G401 (cell line): ENCODE measurements at regions not wholly inside any gene's neighbourhood (a gene's known extent, or its start where the extent isn't known, plus 50 kb on each side); places are given as distances from the start of the nearest gene placed in this dataset.

Experiments used
- DNase-seq: peaks from one replicate; pipeline ENCODE4 v3.0.0-alpha.2; 2015; ENCODE audit warnings: low spot score
- in situ Hi-C: cut with HindIII; loops from 2 replicates; pipeline ENCODE4 v1.10.0; 2016; ENCODE audit warnings: low sequenced_read_pairs, mixed read lengths

DNA sequence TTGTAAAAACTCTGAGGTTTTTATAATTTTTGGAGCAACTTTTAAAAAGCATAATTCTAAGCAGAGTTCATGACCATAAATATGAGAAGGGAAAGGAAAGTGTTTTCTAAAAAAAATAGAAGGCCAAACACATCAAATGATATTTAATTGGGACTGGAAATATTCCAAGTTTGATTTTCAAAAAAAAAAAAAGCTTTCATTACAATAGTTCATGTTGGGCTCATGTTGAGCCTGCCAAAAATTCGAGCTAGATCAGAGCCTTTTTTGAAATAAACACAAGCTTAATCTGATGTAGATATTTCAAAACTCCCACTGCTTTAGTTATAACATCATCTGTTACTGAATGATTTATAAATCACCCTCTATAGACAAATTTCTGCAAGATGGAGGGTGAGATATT, 163.4 kb upstream of the DEFB112 start:
- no peak for DNase-seq
- in situ Hi-C loops = no loop called here

DNA sequence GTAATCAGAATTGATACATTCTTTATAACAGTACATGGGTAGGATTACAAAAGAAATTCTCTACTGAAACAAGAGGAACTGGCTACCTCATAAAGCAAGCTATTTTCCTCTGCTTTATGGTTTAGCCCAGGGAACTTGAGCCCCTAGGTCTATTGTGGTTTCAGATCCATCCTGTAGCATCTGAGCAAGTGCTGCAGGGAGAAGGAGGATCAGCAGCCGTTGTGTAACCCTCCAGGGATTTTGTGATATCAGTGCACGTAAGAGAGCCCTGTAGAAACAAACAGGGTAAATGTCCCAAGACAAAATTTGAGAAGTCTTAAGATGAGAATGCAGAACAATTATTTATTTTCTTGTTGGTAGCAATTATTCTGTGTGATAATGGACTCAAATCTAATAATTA, 165.2 kb upstream of the DEFB112 start:
- no peak for DNase-seq
- in situ Hi-C loops = no loop called here

DNA sequence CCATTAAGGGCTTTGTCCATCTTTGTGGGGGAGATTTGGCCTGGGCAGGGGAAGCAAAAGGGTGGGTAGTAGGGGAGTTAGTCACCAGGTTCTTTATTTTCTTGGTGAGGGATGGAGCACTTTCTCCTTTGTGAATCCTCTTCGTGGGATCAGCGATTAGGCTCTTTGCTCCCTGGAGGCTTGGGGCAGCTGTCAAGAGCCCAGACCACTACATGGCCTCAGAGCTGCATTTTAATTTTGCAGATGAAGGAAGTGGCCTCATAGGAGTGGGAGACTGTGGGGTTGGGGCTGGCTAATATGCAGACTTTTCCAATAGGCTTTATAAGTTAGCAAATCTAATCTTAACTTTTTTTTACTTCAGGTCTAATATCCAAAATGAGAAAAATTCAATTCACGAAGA, 168.1 kb upstream of the DEFB112 start:
- in situ Hi-C loops = no loop called here

DNA sequence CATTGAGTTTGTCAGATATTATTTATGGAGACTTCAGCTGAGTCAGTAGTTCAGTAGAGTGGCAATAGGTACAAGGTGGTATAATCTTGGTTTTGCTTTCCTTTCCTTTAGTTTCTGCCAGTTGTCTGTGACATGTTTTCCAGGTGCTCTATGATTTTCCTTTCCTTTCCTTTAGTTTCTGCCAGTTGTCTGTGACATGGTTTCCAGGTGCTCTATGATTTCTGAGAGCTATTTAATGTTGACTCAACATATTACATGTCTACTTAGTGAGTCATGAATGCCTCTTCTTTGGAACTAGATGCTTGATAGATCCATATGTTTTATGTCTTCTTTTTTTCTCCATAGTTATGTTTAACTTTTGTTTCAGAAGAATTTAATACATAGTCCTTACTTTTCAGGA, 186.4 kb upstream of the DEFB112 start:
- DNase-seq = no peak
- in situ Hi-C loops = no loop called here

More for the DNA sequence above, 168.1 kb upstream of the DEFB112 start:
- no peak for DNase-seq

DNA sequence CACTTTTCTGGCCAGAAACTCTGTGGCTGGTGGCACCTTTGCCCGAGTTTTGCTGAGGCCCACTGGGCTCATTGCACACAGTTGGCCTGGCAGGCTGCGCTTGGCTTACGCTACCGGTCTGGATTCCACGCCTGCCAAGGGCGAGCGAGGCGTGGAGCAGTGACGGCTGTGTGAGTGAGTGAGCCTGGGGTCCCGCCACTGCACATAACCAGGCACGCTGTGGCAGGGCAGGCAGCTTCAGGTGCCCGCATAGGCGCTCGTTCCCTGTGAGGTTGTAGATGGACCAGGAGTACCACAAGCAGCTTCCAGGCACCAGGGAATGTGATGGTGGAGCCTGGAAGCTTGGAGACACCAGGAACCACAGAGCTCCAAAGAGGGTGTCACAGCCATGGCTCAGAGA, 190.1 kb upstream of the DEFB112 start:
- in situ Hi-C loops = no loop called here
- no peak for DNase-seq

DNA sequence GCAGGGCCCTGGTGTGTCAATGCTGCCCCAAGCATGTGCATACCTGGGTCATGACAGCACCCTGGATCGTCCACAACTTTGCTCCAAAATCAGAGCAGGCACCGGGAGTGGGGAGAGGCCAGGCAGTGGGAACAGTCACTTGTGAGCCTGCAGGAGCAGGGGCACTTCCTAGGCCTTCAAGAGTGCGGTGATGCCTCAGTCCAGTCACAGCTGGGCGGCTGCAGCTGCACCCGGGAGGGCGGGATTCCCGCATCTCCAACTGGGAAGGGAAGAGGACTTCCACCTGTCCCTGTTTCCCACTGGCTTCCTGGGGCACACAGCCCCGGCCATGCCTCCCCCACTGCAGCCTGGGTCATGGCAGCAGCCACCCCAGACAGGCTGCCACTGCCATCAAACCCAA, 191.3 kb upstream of the DEFB112 start:
- in situ Hi-C loops = no loop called here
- DNase-seq = no peak

DNA sequence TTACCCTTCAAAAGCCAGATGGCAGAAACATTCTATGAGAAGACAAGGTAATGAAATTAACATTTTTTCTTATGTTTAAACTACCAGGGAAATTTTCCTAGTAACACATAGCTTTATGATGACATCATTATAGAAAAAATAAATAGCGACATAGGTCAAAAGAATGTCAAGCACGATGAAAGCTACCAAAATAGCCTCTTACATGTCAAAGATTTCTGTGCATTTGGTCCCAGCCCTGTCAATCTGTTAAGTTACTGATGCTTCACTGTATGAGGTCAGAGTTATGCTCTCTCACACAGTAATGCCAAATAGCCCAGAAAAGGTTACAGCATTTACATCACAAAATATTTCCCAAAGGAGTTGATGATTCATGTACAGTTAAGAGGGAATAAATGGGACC, 199.8 kb upstream of the DEFB112 start:
- in situ Hi-C loops = no loop called here
- no peak for DNase-seq

DNA sequence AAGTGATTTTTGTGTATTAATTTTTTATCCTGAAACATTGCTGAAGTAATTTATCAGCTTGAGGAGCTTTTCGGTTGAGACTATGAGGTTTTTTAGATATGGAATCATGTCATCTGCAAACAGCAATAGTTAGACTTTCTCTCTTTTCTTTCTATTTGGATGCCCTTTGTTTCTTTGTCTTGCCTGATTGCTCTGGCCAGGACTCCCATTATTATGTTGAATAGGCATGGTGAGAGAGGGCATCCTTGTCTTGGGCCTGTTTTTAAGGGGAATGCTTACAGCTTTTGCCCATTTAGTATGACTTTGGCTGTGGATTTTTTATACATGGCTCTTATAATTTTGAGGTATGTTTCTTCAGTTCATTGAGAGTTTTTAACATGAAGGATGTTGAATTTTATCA, 207.6 kb upstream of the DEFB112 start:
- in situ Hi-C loops = no loop called here
- DNase-seq = no peak

DNA sequence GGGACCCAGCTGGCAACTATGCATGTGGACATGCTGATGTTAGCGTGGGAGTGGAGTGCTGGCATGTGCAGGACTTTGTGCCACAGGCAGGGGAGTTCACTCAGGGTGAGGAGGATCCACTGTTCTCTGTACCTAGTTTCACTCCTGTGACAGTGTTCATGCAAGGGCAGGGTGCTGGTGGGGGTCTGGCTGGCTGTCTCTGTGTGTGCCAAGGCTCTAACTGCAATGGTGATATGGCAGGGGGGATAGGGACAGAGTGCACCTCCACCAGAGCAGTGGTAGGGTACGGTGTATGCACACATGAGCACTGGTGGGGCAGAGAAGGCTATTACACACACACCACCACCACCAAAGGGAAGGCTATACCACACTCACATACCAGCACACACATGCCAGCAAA, 210.2 kb upstream of the DEFB112 start:
- in situ Hi-C loops = no loop called here
- DNase-seq = no peak

DNA sequence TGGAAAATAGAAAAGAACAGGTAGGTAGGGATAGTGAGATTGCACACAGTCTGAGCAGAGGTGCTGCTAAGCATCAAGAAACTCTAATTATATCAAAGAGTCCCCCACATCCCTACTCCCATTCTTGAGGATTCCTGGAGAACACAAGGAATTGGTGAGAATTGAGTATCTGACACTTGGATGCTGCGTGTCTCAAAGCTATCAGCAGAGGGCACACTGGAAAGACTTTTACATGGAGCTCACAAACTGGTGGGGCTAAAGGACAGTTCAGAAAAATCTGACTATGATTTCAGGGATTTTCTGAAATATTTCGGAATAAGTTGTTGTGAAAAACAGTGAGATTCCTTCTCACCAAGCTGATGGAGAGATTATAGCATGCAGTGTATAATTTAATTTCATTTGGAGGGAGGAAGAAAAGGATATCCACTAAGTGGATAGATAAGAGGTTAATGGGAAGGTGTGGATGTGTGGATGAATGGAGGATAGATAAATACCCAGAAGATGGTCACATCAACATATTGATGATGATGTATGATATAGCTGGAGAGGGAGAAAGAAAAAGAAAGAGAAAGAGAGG, 215.4 kb upstream of the DEFB112 start:
- peak; percentile 19 for DNase-seq
- in situ Hi-C loops = no loop called here

DNA sequence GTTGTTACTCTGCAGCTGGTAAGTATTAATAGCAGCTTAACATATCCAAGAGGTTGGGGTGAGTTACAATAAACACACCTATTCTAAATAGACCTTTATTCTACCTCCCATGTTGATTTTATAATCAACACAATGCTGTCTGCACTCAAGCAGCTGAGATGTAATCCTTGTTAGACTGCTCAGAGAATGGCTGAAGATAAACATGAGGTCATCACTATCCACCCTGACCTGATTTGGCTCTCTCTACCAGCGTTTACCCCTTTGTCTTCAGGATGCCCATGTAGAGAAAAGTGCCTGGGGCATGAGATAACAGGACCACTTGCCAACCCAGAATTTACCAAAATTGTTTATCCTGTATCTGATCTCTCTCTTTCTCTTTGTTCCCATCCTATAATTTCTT, 220.7 kb upstream of the DEFB112 start:
- in situ Hi-C loops = no loop called here
- DNase-seq = no peak

DNA sequence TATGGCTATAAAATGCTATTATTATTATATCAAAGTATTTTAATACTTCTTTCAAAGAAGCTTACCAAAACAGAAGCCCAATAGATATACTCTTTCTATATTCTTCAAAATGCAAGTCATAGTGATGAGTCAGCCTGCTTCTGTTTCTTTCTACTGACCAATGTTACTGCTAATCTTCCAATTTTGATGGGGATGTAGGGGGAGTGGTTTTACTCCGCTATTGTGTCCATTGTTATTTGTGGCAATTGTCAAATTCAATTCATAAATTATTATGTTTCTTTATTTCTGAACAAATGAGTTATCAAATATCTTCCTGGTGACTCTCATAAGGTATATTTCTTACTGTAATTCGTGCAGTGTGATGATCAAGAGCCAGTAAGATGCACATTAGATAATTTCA, 221.5 kb upstream of the DEFB112 start:
- no peak for DNase-seq
- in situ Hi-C loops = no loop called here

DNA sequence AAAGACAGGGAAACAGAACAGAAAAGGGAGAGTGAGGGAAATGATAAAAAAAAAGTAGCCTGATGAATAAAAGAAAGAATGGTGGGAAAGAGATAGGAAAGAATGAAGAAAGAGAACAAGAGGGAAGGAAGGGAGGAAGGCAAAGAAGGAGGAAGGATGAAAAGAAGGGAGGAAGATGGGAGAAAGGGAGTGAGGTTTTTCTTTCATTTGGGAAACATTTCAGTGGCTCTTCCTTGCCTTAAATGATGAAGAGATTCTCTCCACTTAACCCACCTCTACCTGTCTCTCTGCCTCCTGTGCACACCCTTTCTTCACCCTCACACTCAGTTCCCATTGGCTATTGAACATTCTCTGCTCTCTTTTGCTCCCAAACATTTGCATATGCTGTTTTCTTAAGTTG, 222.1 kb upstream of the DEFB112 start:
- DNase-seq = no peak
- in situ Hi-C loops = no loop called here

DNA sequence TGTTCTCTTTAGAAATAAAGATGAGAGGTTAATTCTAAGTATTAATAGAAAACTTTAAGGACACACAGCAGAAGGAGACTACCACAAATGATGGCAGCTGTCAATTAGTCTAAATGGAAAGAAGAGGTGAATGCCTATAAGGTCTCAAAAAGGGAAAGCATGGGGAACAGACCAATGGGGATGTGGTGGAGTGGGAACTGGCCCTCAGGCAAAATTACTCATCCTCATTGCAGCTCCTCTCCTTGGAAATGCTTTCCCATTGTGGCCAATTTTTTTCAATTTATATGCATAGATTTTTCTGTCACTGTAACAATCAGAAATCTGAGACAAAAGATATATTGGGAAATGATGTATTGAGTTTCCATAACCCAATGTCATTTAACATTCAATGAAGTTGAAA, 222.9 kb upstream of the DEFB112 start:
- in situ Hi-C loops = no loop called here
- DNase-seq = no peak

DNA sequence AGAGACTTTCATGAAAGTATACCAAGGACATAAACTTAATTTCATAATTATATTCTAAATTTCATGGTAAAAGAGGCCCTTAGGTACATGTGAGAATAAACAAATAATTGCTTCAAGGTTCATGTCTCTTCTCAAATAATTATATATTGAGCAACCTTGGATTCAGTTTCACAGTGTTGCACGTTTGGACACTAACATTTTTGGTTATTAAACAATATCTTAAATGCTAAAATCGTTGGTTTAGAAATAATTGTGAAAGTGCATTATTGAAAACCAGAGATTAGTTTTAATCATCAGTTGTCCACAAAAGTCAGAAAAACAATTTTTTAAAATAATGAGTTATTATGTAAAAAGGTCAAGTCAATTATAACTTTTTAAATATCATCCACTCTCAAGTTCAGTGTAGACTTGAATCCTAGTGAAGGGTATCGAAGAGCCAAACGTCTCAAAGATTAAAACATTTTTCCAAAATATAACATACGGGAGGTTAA, 227.1 kb upstream of the DEFB112 start:
- in situ Hi-C loops = no loop called here
- no peak for DNase-seq

DNA sequence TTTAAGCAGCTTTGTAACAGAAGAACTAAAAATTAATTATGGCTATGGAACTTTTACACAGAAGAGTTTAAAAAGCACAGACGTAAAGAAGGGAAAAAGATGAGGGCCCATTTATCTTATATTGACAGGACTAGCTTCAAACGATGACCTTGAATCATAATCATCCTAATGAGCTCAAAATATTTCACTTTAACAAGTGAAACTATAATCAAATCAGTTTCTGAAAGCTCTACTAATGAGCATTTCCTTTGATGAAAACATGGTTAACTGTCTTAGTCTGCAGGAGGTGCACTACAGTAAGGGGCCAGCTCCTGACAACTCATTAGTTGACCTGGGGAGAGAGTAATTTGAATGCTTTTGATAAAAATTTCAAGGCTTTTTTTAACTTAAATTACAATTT, 228.0 kb upstream of the DEFB112 start:
- in situ Hi-C loops = no loop called here
- no peak for DNase-seq

DNA sequence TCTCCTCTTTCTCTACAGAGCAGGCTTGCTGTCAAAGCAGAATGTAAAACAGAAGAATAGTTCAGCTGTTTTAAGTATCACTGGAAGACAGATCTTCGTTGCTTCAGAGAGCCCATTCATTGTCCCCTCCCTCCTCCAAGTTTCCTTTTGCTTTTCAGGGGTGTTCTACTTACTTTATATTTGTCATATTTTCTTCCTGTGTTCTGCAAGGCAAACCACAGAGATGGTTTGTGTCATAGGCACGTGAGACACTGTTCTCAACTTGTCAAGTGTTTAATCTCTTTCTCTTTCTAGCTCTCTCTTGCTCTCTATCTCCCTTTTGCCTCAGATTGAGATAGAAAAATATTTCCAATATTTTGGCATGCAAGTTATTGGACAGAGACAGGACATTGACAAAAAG, 228.9 kb upstream of the DEFB112 start:
- DNase-seq = no peak
- in situ Hi-C loops = no loop called here

DNA sequence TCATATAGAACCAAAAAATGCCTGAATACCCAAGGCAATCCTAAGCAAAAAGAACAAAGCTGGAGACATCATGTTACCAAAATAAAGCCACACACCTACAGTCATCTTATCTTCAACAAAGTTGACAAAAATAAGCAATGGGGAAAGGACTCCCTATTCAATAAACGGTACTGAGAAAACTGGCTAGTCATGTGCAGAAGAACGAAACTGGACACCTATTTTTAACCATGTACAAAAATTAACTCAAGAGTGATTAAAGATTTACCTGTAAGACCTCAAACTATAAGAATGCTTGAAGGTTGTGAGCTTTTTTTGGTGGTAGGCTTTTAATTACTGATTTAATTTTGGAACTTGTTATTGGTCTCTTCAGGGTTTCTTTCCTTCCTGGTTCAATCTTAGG, 236.0 kb upstream of the DEFB112 start:
- in situ Hi-C loops = no loop called here
- DNase-seq = no peak

DNA sequence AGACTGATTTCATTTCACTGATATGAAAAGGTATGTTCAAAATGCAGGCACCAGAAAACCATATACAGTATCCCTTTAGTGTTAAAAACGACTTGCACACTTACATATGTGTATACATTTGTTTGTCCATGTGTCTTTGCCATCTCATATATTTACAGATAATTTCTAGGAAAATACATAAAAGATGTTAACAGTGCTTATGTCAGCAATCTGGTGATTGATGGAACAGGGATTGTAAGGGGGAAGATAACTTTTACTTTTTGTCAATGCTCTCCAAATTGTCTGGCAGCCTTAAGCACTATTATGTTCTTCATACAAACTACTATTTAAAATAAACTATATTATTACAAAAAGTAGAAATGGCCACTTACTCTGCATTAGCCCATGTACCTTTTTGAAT, 238.5 kb upstream of the DEFB112 start:
- no peak for DNase-seq
- in situ Hi-C loops = no loop called here

DNA sequence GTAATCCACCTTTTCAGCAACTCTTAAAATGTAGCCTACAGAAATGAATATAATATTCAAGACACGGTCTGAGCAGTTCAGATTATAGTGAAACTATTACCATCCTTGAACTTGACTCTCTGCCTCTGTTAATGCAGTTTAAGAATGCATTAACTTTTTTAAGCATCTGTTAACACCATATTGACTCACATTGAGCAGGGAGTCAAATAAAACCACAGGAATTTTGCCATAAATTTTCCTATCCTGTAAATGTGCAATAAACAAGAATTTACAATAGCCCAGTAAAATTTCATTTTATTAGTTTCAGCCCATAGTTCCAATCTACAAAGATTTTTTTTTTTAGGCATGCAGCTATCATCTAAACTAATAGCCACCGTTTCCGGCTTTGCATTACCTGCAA, 239.2 kb upstream of the DEFB112 start:
- DNase-seq = no peak
- in situ Hi-C loops = no loop called here

DNA sequence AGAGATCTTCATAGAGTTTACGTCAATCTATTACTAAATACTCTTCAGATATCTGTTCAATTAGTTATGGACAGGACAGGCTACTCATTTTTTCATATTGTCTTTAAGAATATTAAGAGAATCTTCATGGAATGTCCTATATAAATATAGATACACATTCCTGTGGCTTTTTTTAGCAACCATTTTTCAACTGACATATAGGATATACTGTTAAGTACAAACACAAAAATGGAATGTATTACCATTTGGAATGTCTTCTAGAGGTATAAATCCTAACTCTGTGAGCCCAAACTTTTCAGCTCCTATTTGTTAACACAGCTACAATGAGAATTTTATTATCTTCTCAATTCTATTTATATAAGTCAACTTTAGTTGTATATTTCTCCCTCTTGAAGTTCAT, 239.6 kb upstream of the DEFB112 start:
- no peak for DNase-seq
- in situ Hi-C loops = no loop called here

DNA sequence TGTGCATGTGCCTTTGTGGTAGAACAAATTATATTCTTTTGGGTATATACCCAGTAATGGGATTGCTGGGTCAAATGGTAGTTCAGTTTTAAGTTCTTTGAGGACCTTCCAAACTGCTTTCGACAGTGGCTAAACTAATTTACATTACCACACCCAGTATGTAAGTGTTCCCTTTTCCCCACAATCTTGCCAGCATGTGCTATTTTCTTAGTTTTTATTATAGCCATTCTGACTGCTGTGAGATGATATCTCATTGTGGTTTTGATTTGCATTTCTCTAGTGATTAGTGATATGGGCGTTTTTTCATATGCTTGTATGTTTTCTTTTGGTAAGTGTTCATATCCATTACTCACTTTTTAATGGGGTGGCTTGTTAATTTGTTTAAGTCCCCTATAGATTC, 251.6 kb upstream of the DEFB112 start:
- in situ Hi-C loops = no loop called here
- DNase-seq = no peak
